ENCODE measurements at regions not wholly inside any gene's neighbourhood (a gene's known extent, or its start where the extent isn't known, plus 50 kb on each side); places are given as distances from the start of the nearest gene placed in this dataset.

GRCh38 chr11:41868606-41869005 is 409.2 kb upstream of the LRRC4C start:
- Histone ChIP-seq H3K27ac (ENCODE audit: insufficient read depth, low read depth, low read length) (no peak overlapping the region), H4K20me1 (replicated peaks; ENCODE audit: control insufficient read depth, extremely low read depth, insufficient read depth, low read length) (no peaks in the 10 kb centered on the region), H2AFZ (ENCODE audit: low read depth, low read length) (no peak overlapping the region), H3K36me3 (ENCODE audit: control insufficient read depth in 2 of 2, extremely low read depth in 1 of 2, insufficient read depth in 2 of 2, low read length in 2 of 2) (no peaks in the 10 kb centered on the region), H3K4me1 (ENCODE audit: control insufficient read depth, extremely low read depth, insufficient read depth, low read length) (no peaks in the 10 kb centered on the region), H3K27me3 (ENCODE audit: control insufficient read depth in 2 of 2, insufficient read depth in 2 of 2, low read length in 2 of 2) (no peaks in the 10 kb centered on the region), H3K9ac (replicated peaks; ENCODE audit: extremely low read depth, insufficient read depth, low read length) (no peak overlapping the region), H3K79me2 (ENCODE audit: control insufficient read depth, insufficient read depth, low read length) (no peaks in the 10 kb centered on the region), H3K9me1 (replicated peaks; ENCODE audit: control insufficient read depth, extremely low read depth, insufficient read depth, low read length) (no peaks in the 10 kb centered on the region), H3K9me3 (replicated peaks; ENCODE audit: control insufficient read depth, insufficient read depth, low read length) (no peaks in the 10 kb centered on the region), H3K4me3 (replicated peaks in 1 of 3; ENCODE audit: insufficient read depth in 1 of 3, low read depth in 1 of 3, low read length in 3 of 3) (no peak overlapping the region), H3K4me2 (ENCODE audit: insufficient read depth, low read length) (no peak overlapping the region)
- intact Hi-C loops (cut with micrococcal nuclease) = no loop called here
- ChIA-PET POLR2A (no interaction called here), CTCF (no interaction called here)
- FAIRE-seq (no peak), DNase-seq (ENCODE audit: low read depth, low spot score) (no peak)
- no TSS peak for BruUV-seq (replicated peaks)
- dilution Hi-C loops (cut with MboI; ENCODE audit: extremely low pct_ligation_motif_present, low sequenced_read_pairs) = no loop called here
- no peak for TF ChIP-seq POLR2AphosphoS5 (IDR thresholded peaks at IDR 0.05; ENCODE audit: insufficient read depth, low read depth, low read length)
- no peak for TF ChIP-seq MYC (IDR thresholded peaks at IDR 0.05; ENCODE audit: low read depth, low read length)
- no peak for TF ChIP-seq FOS (IDR thresholded peaks at IDR 0.05; ENCODE audit: borderline replicate concordance, insufficient read depth, low read length)
- no peak for TF ChIP-seq JUN (IDR thresholded peaks at IDR 0.05; ENCODE audit: borderline replicate concordance, insufficient read depth, insufficient read length, low read depth)
- TF ChIP-seq GATA2 (IDR thresholded peaks at IDR 0.05; ENCODE audit: insufficient read depth, insufficient read length, low read depth, low read length) = no peak
- no peak for TF ChIP-seq EZH2 (IDR thresholded peaks at IDR 0.05; ENCODE audit: borderline replicate concordance, low read depth, low read length, severe bottlenecking)
- TF ChIP-seq POLR2A (IDR thresholded peaks at IDR 0.05; ENCODE audit: low read depth, low read length) = no peak
- TF ChIP-seq CTCF (IDR thresholded peaks at IDR 0.05; ENCODE audit: extremely low read depth in 1 of 2, insufficient read depth in 1 of 2, low read depth in 1 of 2, low read length in 2 of 2) = no peak
- TF ChIP-seq MAX (IDR thresholded peaks at IDR 0.05; ENCODE audit: insufficient read depth, insufficient read length) = no peak

All from endothelial cell of umbilical vein (primary cell).